ENCODE measurements at regions not wholly inside any gene's neighbourhood (a gene's known extent, or its start where the extent isn't known, plus 50 kb on each side); places are given as distances from the start of the nearest gene placed in this dataset.

DNA sequence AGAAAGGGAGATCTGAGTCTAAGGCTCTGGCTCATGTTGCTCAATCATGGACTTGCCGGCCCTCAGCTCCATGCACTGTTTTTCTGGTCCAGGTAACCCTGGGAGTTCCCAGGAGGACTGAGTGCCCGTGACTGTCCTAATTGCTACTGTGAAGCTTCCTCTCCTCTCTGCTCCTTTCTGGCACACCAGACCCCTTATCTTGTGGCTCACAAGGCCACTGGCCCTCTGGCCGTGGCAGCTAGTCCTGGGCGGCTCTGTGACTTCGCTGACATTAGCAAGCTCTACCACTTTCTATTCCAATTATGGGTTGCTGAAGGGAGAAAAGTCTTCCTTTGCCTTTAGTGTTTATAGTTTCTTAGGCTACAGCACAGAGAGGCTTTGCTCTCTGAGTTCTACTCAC lies 380.2 kb downstream of the RWDD3 start:
- H3K9me2 ChIP-seq (ENCODE audit: insufficient read depth, low read length) = no peaks in the 10 kb centered on the region
- H3K27ac ChIP-seq (ENCODE audit: low read depth, low read length, poor library complexity, severe bottlenecking) = no peak overlapping the region
- H3K4me1 ChIP-seq (ENCODE audit: insufficient read depth, low read length, poor library complexity, severe bottlenecking) = no peaks in the 10 kb centered on the region
- no peak for DNase-seq (ENCODE audit: low spot score)
- ChIA-PET POLR2A (no interaction called here), CTCF (ENCODE audit: unreplicated experiment) (no interaction called here)
- no peaks in the 10 kb centered on the region for H3K79me2 ChIP-seq (ENCODE audit: insufficient read depth, low read depth, low read length)
- H3K9me3 ChIP-seq (ENCODE audit: low read length) = no peaks in the 10 kb centered on the region
- BruUV-seq (replicated peaks) = no TSS peak
- no peaks in the 10 kb centered on the region for H4K20me1 ChIP-seq (ENCODE audit: insufficient read depth, low read length)
- TF ChIP-seq CTCF (conservative IDR thresholded peaks at IDR 0.05; ENCODE audit: low read length) = no peak
- TF ChIP-seq EZH2phosphoT487 (IDR thresholded peaks at IDR 0.05; ENCODE audit: borderline replicate concordance, low read depth, low read length) = no peak
- H3K4me3 ChIP-seq (ENCODE audit: low read depth, low read length, poor library complexity, severe bottlenecking) = no peak overlapping the region
- no peak overlapping the region for H2AFZ ChIP-seq (ENCODE audit: low read length)
- intact Hi-C loops (cut with micrococcal nuclease; ENCODE audit: unreplicated experiment) = no loop called here
- no peak overlapping the region for H3K4me2 ChIP-seq (ENCODE audit: low read length)
- H3K36me3 ChIP-seq (ENCODE audit: insufficient read depth, low read length) = no peaks in the 10 kb centered on the region

- POLR2A ChIA-PET = no interaction called here
- no TSS peak for BruUV-seq (replicated peaks)
Measured at GRCh38 chr1:95615421-95615820, 381.4 kb downstream of the RWDD3 start.

DNA sequence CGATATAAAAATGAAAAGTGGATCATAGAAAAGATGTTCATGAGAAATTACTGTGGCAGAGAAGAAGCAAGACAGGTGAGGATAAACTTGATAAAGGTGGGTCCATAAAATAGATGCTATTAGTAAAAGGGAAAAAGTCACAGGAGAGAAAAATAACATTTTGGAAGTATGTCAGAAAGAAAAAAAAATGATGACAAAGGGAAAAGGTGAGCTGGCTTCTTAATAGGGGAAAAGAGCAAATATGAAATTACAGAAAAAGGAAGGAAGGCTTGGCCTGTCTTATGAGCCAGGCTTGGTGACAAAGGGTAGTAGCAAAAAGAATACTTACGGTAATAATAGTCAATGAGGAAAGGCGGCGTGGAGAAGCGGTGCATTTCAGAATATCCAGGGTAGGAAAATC lies 386.1 kb downstream of the RWDD3 start:
- no peaks in the 10 kb centered on the region for H3K79me2 ChIP-seq (ENCODE audit: insufficient read depth, low read depth, low read length)
- CTCF ChIA-PET (ENCODE audit: unreplicated experiment) = no interaction called here
- BruUV-seq (replicated peaks) = no TSS peak

More at GRCh38 chr1:95615421-95615820, 381.4 kb downstream of the RWDD3 start:
- CTCF ChIA-PET (ENCODE audit: unreplicated experiment) = no interaction called here
- DNase-seq (ENCODE audit: low spot score) = no peak
- Histone ChIP-seq H3K4me3 (ENCODE audit: low read depth, low read length, poor library complexity, severe bottlenecking) (no peak overlapping the region), H3K4me1 (ENCODE audit: insufficient read depth, low read length, poor library complexity, severe bottlenecking) (no peaks in the 10 kb centered on the region), H2AFZ (ENCODE audit: low read length) (no peak overlapping the region), H3K36me3 (ENCODE audit: insufficient read depth, low read length) (no peaks in the 10 kb centered on the region), H3K4me2 (ENCODE audit: low read length) (no peak overlapping the region), H3K79me2 (ENCODE audit: insufficient read depth, low read depth, low read length) (no peaks in the 10 kb centered on the region), H4K20me1 (ENCODE audit: insufficient read depth, low read length) (no peaks in the 10 kb centered on the region), H3K9me2 (ENCODE audit: insufficient read depth, low read length) (no peaks in the 10 kb centered on the region), H3K9me3 (ENCODE audit: low read length) (no peaks in the 10 kb centered on the region), H3K27ac (ENCODE audit: low read depth, low read length, poor library complexity, severe bottlenecking) (no peak overlapping the region)
- no peak for TF ChIP-seq EZH2phosphoT487 (IDR thresholded peaks at IDR 0.05; ENCODE audit: borderline replicate concordance, low read depth, low read length)
- no peak for TF ChIP-seq CTCF (conservative IDR thresholded peaks at IDR 0.05; ENCODE audit: low read length)
- intact Hi-C loops (cut with micrococcal nuclease; ENCODE audit: unreplicated experiment) = no loop called here

More for the DNA sequence above, 386.1 kb downstream of the RWDD3 start:
- H2AFZ ChIP-seq (ENCODE audit: low read length) = no peak overlapping the region
- H3K4me1 ChIP-seq (ENCODE audit: insufficient read depth, low read length, poor library complexity, severe bottlenecking) = no peaks in the 10 kb centered on the region
- no peak overlapping the region for H3K4me3 ChIP-seq (ENCODE audit: low read depth, low read length, poor library complexity, severe bottlenecking)
- H3K9me3 ChIP-seq (ENCODE audit: low read length) = no peaks in the 10 kb centered on the region
- H3K9me2 ChIP-seq (ENCODE audit: insufficient read depth, low read length) = no peaks in the 10 kb centered on the region
- no peak for DNase-seq (ENCODE audit: low spot score)
- no peak overlapping the region for H3K4me2 ChIP-seq (ENCODE audit: low read length)
- H3K27ac ChIP-seq (ENCODE audit: low read depth, low read length, poor library complexity, severe bottlenecking) = no peak overlapping the region
- POLR2A ChIA-PET = no interaction called here
- H3K36me3 ChIP-seq (ENCODE audit: insufficient read depth, low read length) = no peaks in the 10 kb centered on the region
- intact Hi-C loops (cut with micrococcal nuclease; ENCODE audit: unreplicated experiment) = no loop called here
- TF ChIP-seq CTCF (conservative IDR thresholded peaks at IDR 0.05; ENCODE audit: low read length) (no peak), EZH2phosphoT487 (IDR thresholded peaks at IDR 0.05; ENCODE audit: borderline replicate concordance, low read depth, low read length) (no peak)
- H4K20me1 ChIP-seq (ENCODE audit: insufficient read depth, low read length) = no peaks in the 10 kb centered on the region

Measured in OCI-LY7 (cell line).